ENCODE measurements at regions not wholly inside any gene's neighbourhood (a gene's known extent, or its start where the extent isn't known, plus 50 kb on each side); places are given as distances from the start of the nearest gene placed in this dataset.

- Histone ChIP-seq H2BK15ac (ENCODE audit: low read depth, low read length) (no peak overlapping the region), H3K4me1 (ENCODE audit: insufficient read depth, low read length) (no peaks in the 10 kb centered on the region), H4K91ac (ENCODE audit: insufficient read length, low read depth, low read length) (no peak overlapping the region), H3K9me3 (ENCODE audit: control insufficient read depth, low read depth, low read length) (no peaks in the 10 kb centered on the region), H3K23ac (ENCODE audit: insufficient read length, low read depth, low read length) (no peak overlapping the region), H4K8ac (replicated peaks; ENCODE audit: insufficient read length, low read depth, low read length) (no peak overlapping the region), H2BK12ac (ENCODE audit: insufficient read length, low read depth, low read length) (no peak overlapping the region), H3K4me2 (ENCODE audit: insufficient read depth, insufficient read length, low read length) (no peak overlapping the region), H4K5ac (ENCODE audit: insufficient read length, low read depth, low read length) (no peak overlapping the region), H2BK20ac (ENCODE audit: low read depth, low read length, poor library complexity, severe bottlenecking) (no peak overlapping the region), H4K20me1 (ENCODE audit: control insufficient read depth, insufficient read depth, insufficient read length) (no peaks in the 10 kb centered on the region), H2BK120ac (ENCODE audit: low read depth, low read length, poor library complexity, severe bottlenecking) (no peak overlapping the region), H3K27me3 (ENCODE audit: insufficient read depth, low read length) (no peaks in the 10 kb centered on the region), H3K79me1 (ENCODE audit: insufficient read depth, low read depth, low read length, poor library complexity, severe bottlenecking) (no peaks in the 10 kb centered on the region), H3T11ph (ENCODE audit: low read length) (no peak overlapping the region), H3K9ac (ENCODE audit: extremely low read depth, insufficient read length, low read length) (no peak overlapping the region), H3K27ac (ENCODE audit: insufficient read length, low read depth, low read length) (no peak overlapping the region), H3K4ac (ENCODE audit: low read depth, low read length) (no peak overlapping the region), H3K56ac (ENCODE audit: insufficient read length, low read depth, low read length) (no peak overlapping the region), H2AK5ac (ENCODE audit: insufficient read length, low read length) (no peak overlapping the region), H3K79me2 (ENCODE audit: insufficient read depth, low read length) (no peaks in the 10 kb centered on the region), H2AFZ (ENCODE audit: low read length) (no peak overlapping the region), H3K18ac (ENCODE audit: insufficient read length, low read depth, low read length) (no peak overlapping the region), H2BK5ac (ENCODE audit: insufficient read length, low read length) (no peak overlapping the region), H3K14ac (ENCODE audit: insufficient read depth, low read length) (no peak overlapping the region), H3K23me2 (ENCODE audit: insufficient read length, low read depth, low read length, poor library complexity, severe bottlenecking) (no peaks in the 10 kb centered on the region)
- H3K4me3 Mint-ChIP-seq = no peak overlapping the region
- no peak for DNase-seq
- no CpG with 5 or more reads among the region's 2 CpGs for WGBS (ENCODE audit: extremely low coverage, insufficient read length, low lambda C conversion rate)
- H3K9me3 Mint-ChIP-seq = no peaks in the 10 kb centered on the region
- H3K27ac Mint-ChIP-seq = no peak overlapping the region
- no peak for TF ChIP-seq CTCF (conservative IDR thresholded peaks at IDR 0.05)
- no peaks in the 10 kb centered on the region for H3K27me3 Mint-ChIP-seq (ENCODE audit: low read depth)
- no peaks in the 10 kb centered on the region for H3K4me1 Mint-ChIP-seq
- no peaks in the 10 kb centered on the region for H3K36me3 Mint-ChIP-seq (ENCODE audit: insufficient read depth in 1 of 3, low read depth in 3 of 3)
Observed at GRCh38 chr13:53562419-53562818, 533.8 kb downstream of the OLFM4 start.

All from H9 (cell line).